IPS-18a (cell line): ENCODE measurements at regions not wholly inside any gene's neighbourhood (a gene's known extent, or its start where the extent isn't known, plus 50 kb on each side); places are given as distances from the start of the nearest gene placed in this dataset.

ENCODE experiments used
- H3K27ac ChIP-seq: one replicate; pipeline ENCODE4 v1.5.1; 2013; ENCODE audit warnings: low read length
- H3K27me3 ChIP-seq: one replicate; pipeline ENCODE4 v1.6.1; 2013; ENCODE audit warnings: mild to moderate bottlenecking, low read length; ENCODE audit not compliant: control insufficient read depth, insufficient read depth
- H3K36me3 ChIP-seq: one replicate; pipeline ENCODE4 v1.6.1; 2013; ENCODE audit warnings: low read depth, low read length; ENCODE audit not compliant: control insufficient read depth
- H3K4me1 ChIP-seq: one replicate; pipeline ENCODE4 v1.6.1; 2013; ENCODE audit warnings: low read depth, low read length; ENCODE audit not compliant: control insufficient read depth
- H3K4me3 ChIP-seq: one replicate; pipeline ENCODE4 v1.5.1; 2013; ENCODE audit warnings: low read length
- H3K9ac ChIP-seq: one replicate; pipeline ENCODE4 v1.6.1; 2013; ENCODE audit warnings: mild to moderate bottlenecking, low read length, moderate library complexity
- H3K9me3 ChIP-seq: one replicate; pipeline ENCODE4 v1.6.1; 2013; ENCODE audit warnings: low read depth, low read length; ENCODE audit not compliant: control insufficient read depth

GRCh38 chr16:6309271-6309670, 1023.4 kb upstream of the RBFOX1 start:
- Histone ChIP-seq H3K27me3 (no peaks in the 10 kb centered on the region), H3K36me3 (no peaks in the 10 kb centered on the region), H3K27ac (no peak overlapping the region), H3K4me1 (peaks cover 14% of the 10 kb centered on the region), H3K9me3 (no peaks in the 10 kb centered on the region), H3K9ac (no peak overlapping the region), H3K4me3 (no peak overlapping the region)

GRCh38 chr16:6308176-6308575, 1024.5 kb upstream of the RBFOX1 start:
- H3K27ac ChIP-seq: no peak overlapping the region
- H3K4me1 ChIP-seq: peaks cover 14% of the 10 kb centered on the region
- H3K9ac ChIP-seq: no peak overlapping the region
- no peaks in the 10 kb centered on the region for H3K9me3 ChIP-seq
- H3K4me3 ChIP-seq: no peak overlapping the region
- H3K27me3 ChIP-seq: no peaks in the 10 kb centered on the region
- H3K36me3 ChIP-seq: no peaks in the 10 kb centered on the region

GRCh38 chr16:6300523-6300922, 1032.1 kb upstream of the RBFOX1 start:
- Histone ChIP-seq H3K4me3 (no peak overlapping the region), H3K36me3 (no peaks in the 10 kb centered on the region), H3K27ac (no peak overlapping the region), H3K9ac (no peak overlapping the region), H3K4me1 (peaks cover 12% of the 10 kb centered on the region), H3K9me3 (no peaks in the 10 kb centered on the region), H3K27me3 (no peaks in the 10 kb centered on the region)

GRCh38 chr16:6297666-6298410, 1034.8 kb upstream of the RBFOX1 start:
- Histone ChIP-seq H3K9me3 (no peaks in the 10 kb centered on the region), H3K36me3 (no peaks in the 10 kb centered on the region), H3K9ac (no peak overlapping the region), H3K4me1 (peaks cover 12% of the 10 kb centered on the region), H3K27ac (no peak overlapping the region), H3K4me3 (no peak overlapping the region), H3K27me3 (no peaks in the 10 kb centered on the region)

- Histone ChIP-seq H3K9ac (no peak overlapping the region), H3K27ac (no peak overlapping the region), H3K27me3 (no peaks in the 10 kb centered on the region), H3K36me3 (no peaks in the 10 kb centered on the region), H3K4me1 (peaks cover 21% of the 10 kb centered on the region), H3K4me3 (no peak overlapping the region), H3K9me3 (no peaks in the 10 kb centered on the region)
These were observed 1046.5 kb upstream of the RBFOX1 start for GRCh38 chr16:6286176-6286575.

- H3K36me3 ChIP-seq: no peaks in the 10 kb centered on the region
- H3K4me1 ChIP-seq: peaks cover 21% of the 10 kb centered on the region
- no peak overlapping the region for H3K27ac ChIP-seq
- H3K9me3 ChIP-seq: no peaks in the 10 kb centered on the region
- H3K27me3 ChIP-seq: no peaks in the 10 kb centered on the region
- H3K4me3 ChIP-seq: no peak overlapping the region
- no peak overlapping the region for H3K9ac ChIP-seq
These were observed 1047.9 kb upstream of the RBFOX1 start for GRCh38 chr16:6284731-6285130.

GRCh38 chr16:6281994-6282393, 1050.7 kb upstream of the RBFOX1 start:
- H3K9ac ChIP-seq: no peak overlapping the region
- peaks cover 38% of the 10 kb centered on the region for H3K4me1 ChIP-seq
- H3K9me3 ChIP-seq: no peaks in the 10 kb centered on the region
- no peaks in the 10 kb centered on the region for H3K27me3 ChIP-seq
- no peak overlapping the region for H3K4me3 ChIP-seq
- H3K27ac ChIP-seq: no peak overlapping the region
- H3K36me3 ChIP-seq: no peaks in the 10 kb centered on the region

GRCh38 chr16:6281274-6281673, 1051.4 kb upstream of the RBFOX1 start:
- Histone ChIP-seq H3K9ac (no peak overlapping the region), H3K27ac (no peak overlapping the region), H3K4me3 (no peak overlapping the region), H3K27me3 (no peaks in the 10 kb centered on the region), H3K9me3 (no peaks in the 10 kb centered on the region), H3K36me3 (no peaks in the 10 kb centered on the region), H3K4me1 (peaks cover 38% of the 10 kb centered on the region)

- Histone ChIP-seq H3K4me1 (peaks cover 28% of the 10 kb centered on the region), H3K27me3 (no peaks in the 10 kb centered on the region), H3K9ac (no peak overlapping the region), H3K9me3 (no peaks in the 10 kb centered on the region), H3K36me3 (no peaks in the 10 kb centered on the region), H3K4me3 (no peak overlapping the region), H3K27ac (no peak overlapping the region)
These were observed 1052.6 kb upstream of the RBFOX1 start for GRCh38 chr16:6280055-6280454.

GRCh38 chr16:6279286-6279685, 1053.4 kb upstream of the RBFOX1 start:
- Histone ChIP-seq H3K4me1 (peaks cover 20% of the 10 kb centered on the region), H3K27ac (no peak overlapping the region), H3K27me3 (no peaks in the 10 kb centered on the region), H3K9me3 (no peaks in the 10 kb centered on the region), H3K36me3 (no peaks in the 10 kb centered on the region), H3K9ac (no peak overlapping the region), H3K4me3 (no peak overlapping the region)

GRCh38 chr16:6274351-6274750, 1058.3 kb upstream of the RBFOX1 start:
- no peaks in the 10 kb centered on the region for H3K27me3 ChIP-seq
- H3K9ac ChIP-seq: no peak overlapping the region
- H3K9me3 ChIP-seq: no peaks in the 10 kb centered on the region
- H3K27ac ChIP-seq: no peak overlapping the region
- no peak overlapping the region for H3K4me3 ChIP-seq
- H3K4me1 ChIP-seq: peaks cover 16% of the 10 kb centered on the region
- no peaks in the 10 kb centered on the region for H3K36me3 ChIP-seq

GRCh38 chr16:6267682-6268081, 1065.0 kb upstream of the RBFOX1 start:
- Histone ChIP-seq H3K27ac (no peak overlapping the region), H3K4me3 (no peak overlapping the region), H3K9ac (no peak overlapping the region), H3K27me3 (no peaks in the 10 kb centered on the region), H3K9me3 (no peaks in the 10 kb centered on the region), H3K4me1 (peaks cover 9% of the 10 kb centered on the region), H3K36me3 (no peaks in the 10 kb centered on the region)
